ENCODE measurements at regions not wholly inside any gene's neighbourhood (a gene's known extent, or its start where the extent isn't known, plus 50 kb on each side); places are given as distances from the start of the nearest gene placed in this dataset. TPM values are rescaled to one million over a fixed set of nuclear protein-coding genes. Genes with fewer than 3 reads are reported as not detected.

MicroRNA genes in the stretch of these regions (microRNA counts, 767-probe panel; counts per million panel counts)
- microRNA hsa-miR-548ae, result 0 to 431 counts per million in 2 donors

Small RNA genes in the stretch of these regions (microRNA-seq; reads per million reads assigned to microRNA genes)
- not detected for gene MIR548AE1

Small RNA genes in the stretch of these regions (small RNA-seq; reads per million reads assigned to genes)
- gene MIR548AE1, result 0 reads per million in 2 donors
